Esophagus squamous epithelium (tissue), 4 donors: ENCODE measurements at regions not wholly inside any gene's neighbourhood (a gene's known extent, or its start where the extent isn't known, plus 50 kb on each side); places are given as distances from the start of the nearest gene placed in this dataset.

Experiments
- CTCF ChIP-seq, 6 experiments: fragments of 450-650 bp in 4 of 6; fragments of 200-600 bp in 2 of 6; sonication (generic) in 2 of 6; IDR thresholded peaks; one replicate each; pipeline ENCODE4 v1.5.1; 2016 to 2019; ENCODE audit warnings: antibody characterized with exemption in 6 of 6, mild to moderate bottlenecking in 4 of 6, moderate library complexity in 4 of 6
- POLR2A ChIP-seq, 4 donors: fragments of 450-650 bp; IDR thresholded peaks; one replicate each; pipeline ENCODE4 v1.6.1; 2017; ENCODE audit warnings: antibody characterized with exemption in 4 of 4, mild to moderate bottlenecking in 4 of 4, moderate library complexity in 3 of 4

GRCh38 chr2:176818617-176819016, 394.0 kb upstream of the HNRNPA3 start:
- no peak for TF ChIP-seq CTCF (IDR thresholded peaks at IDR 0.05)
- no peak for TF ChIP-seq POLR2A (IDR thresholded peaks at IDR 0.05)
